GM21576 (cell line): ENCODE measurements at regions not wholly inside any gene's neighbourhood (a gene's known extent, or its start where the extent isn't known, plus 50 kb on each side); places are given as distances from the start of the nearest gene placed in this dataset.

ENCODE experiments used
- ATAC-seq: cut with Tn5 transposase; IDR thresholded peaks from one replicate; pipeline ENCODE4 v1.9.1; 2021; ENCODE audit warnings: mild to moderate bottlenecking, moderate library complexity; ENCODE audit not compliant: unreplicated experiment

DNA sequence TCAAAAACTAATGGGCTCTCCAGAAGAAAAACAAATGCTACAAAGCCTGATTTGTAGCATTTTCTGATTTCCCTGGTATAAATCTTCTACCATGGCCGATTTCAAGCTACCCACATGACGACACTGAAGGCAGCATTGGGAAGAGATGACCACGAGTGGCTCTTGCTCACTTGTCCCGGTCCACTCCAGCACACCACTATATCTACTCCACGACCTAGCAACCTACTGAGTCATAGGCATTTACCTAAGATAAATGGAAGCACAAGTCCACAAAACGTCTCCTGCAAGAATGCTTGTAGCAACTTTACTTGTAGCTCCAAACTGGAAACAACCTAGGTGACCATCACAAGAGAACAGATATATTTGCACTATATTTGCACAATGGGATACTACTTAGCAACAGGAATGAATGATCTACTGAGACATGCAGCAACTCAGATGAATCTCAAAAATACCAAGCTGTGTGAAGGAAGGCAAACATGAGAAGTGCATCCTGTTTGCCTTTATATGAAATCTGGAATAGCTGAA lies 60.8 kb upstream of the HES1 start:
- ATAC-seq: no peak

DNA sequence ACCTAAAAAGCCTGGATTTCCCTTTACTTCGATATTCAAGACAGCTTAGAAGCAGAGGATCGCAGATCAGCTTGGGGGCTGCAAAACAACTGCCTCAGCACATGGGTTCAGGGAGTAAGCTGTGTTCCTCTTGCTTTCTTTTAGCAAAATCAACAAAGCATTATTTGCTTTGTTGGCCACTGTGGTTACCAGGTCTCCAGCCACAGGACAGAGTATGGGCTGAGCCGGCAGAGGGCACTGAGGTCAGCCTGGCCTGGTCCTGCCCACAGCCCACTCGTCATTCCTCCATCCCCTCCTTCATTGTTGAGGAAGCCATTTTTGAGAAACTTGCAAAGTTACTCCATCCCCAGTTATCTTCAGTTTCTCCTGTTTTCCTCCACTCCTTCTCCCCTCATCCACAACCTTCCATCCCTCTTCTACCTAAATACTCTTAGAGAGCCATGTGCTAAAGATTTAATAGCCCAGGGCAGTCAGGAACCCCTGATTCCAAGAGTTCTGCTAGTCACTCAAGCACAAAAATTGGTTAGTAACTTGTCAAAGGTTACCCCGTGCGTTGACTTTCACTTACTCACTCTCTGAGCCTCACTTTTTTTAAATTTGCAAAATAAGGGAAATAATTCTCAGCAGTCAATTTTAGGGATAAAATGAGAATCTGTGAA lies 60.0 kb upstream of the HES1 start:
- no peak for ATAC-seq

DNA sequence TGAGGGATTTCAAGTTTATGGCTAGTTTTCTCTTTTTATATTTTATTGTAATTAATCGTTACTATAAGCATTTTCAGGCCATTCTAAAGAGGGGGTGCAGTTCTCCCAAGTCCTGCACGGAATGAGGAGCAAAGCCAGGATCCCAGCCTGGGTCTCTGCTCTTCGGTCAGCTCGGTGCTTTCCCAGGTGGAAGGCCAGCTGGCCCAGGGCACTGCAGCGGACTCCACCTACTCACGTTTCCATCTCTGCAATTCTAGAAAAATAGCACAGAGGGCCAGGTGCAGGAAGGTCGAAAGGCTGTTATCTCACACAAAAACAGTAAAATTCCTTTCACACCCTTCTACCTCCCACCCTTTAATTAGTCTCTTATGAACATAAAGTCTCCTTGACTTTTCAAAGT lies 59.5 kb upstream of the HES1 start:
- no peak for ATAC-seq

DNA sequence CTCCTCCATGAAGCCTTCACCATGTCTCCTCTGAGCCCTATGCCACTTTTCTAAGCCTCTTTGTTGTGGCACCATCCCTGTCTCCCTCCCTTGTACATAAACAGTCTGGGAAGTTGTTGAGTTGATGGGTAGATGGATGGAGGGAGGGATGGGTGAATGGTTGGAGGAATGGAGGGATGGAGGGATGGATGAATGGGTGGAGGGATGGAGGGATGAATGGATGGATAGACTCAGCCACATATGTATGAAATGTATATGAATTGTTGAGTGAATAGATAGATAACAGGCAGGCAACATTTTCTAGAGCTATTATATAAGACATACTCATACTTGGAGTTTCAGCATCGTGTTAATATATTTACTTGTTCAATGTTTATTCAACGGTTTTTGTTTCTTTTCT lies 58.3 kb upstream of the HES1 start:
- no peak for ATAC-seq

DNA sequence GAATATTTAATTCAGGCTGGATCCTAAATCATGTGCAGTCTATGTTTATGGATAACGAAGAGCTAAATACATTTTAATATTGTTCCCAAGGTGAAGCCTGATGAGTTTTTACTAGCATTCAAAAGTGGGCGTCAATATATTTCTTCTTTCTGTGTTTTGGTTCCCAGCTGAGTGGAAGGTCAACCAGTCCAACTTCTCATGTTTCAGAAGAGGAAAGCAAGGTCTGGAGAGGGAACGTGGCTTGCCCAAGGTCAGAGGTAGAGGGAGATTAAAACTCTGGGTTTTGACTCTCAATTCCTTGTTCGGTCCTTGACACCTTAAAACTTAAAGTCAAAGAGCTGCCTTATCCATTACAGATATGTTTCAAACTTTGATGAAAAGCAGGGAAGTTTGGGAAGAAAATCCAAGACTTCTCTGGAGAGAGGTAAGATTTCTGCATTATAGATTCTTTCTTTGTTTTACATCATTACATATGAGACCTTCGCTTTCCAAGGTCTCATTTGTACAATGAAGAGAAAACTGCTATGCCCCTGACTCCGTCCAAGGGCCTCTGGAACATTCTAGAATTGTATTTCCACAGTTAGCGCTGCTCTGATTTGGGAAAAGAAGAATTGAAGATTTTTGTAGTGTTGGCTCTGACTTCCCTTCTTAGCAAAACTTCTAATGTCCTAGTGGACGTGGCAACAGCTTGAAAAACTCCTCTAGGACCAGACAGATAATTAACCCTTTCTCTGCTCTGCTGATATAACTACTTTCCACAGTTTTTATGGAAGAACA lies 57.7 kb upstream of the HES1 start:
- ATAC-seq: no peak

DNA sequence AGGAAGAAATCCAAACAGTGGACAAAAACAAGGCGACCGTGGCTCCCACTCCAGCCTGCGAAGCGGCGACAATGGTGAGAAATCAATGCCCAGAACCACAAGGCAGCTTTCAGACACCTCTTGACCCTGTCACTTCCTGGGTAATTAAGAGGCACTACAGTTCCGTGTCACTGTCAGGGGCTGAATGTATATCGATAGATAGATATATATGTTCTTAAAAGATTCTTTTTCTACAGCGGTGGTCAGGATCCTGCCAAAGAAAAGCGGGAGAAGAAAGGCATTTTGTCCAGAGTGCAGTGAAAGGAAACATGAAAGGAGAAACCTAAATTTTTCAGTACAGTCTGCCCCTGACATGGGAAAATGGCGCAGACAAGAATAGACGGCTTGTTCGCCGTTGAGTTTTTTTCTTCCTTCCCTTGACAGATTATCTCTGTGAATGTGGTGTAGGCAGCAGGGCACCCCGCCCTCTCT lies 56.2 kb upstream of the HES1 start:
- ATAC-seq: no peak

DNA sequence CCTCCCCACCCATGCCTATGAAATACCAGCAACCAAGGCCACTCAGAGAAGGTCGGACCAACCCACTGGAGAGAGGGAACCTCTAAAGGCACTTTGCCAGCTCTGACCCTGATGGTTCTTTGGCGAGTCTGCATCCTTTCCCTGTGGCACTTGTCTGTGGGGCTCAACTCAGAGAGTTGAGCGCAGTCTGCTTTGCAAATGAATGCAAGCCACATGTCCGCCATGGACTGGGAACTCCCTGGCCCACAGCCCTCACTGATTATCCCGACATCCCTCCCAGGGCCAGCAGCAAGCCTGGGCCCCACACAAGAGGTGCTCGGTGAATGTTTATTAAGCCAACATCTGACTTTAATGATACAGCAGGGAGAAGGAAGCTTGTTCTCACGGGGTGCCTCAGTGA lies 55.5 kb upstream of the HES1 start:
- ATAC-seq: no peak

DNA sequence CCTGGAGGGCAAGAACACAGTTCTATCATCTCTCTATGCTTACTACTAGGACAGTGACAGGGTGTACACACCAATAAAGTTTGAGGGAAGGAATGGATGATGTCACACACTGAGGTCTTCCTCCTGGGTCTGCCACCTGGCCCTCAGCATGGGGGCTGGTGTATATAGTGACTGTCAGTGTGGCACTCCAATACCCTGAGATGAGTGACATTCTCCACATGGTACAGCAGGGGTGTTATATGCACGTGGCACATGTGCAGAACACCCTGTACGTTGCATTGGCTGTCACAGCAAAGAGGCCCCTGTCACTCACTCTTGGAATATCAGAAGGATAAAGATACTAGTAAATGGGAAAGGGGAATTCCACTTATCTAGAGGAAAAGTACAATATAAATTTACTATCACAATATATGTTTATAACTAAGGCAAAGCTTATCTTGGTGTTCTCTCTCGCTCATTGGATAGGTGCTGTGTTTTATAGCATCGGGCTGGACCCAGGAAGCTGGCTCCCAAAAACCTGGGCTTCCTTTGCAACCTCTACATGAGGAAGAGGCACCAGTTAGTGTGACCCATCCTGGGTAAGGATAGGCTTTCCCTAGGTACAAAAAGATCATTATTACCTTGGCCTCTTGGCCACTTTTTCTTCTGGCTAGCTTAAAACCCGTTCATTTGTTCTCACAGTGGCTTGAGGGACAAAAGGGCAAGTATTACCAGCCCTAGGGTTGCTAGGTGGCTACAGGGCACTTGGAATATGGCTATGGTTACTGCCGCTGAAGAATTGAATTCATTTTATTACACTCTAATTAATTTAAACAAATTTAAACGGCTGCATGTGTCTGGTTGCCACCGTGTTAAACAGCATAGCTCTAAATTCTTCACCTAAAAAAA lies 54.8 kb upstream of the HES1 start:
- ATAC-seq: no peak

DNA sequence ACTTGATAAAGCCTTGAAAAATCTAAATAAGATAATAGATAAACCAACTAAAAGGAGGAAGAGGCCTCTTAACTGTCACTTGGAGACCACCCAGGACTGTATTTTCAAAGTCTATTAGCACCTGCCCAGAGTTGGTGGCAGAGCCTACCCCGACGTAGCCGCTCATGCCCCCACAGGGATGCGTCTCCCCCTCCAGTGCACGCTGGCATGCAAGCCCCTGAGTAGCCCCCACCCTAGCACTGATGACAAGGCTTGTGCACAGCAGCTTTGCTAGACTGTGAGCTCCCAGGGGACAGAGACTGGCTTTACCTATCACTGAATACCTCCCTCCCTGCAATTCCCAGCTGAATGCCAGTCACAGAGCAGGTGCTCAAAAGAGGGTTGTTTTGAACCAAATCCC lies 54.1 kb upstream of the HES1 start:
- ATAC-seq: no peak

DNA sequence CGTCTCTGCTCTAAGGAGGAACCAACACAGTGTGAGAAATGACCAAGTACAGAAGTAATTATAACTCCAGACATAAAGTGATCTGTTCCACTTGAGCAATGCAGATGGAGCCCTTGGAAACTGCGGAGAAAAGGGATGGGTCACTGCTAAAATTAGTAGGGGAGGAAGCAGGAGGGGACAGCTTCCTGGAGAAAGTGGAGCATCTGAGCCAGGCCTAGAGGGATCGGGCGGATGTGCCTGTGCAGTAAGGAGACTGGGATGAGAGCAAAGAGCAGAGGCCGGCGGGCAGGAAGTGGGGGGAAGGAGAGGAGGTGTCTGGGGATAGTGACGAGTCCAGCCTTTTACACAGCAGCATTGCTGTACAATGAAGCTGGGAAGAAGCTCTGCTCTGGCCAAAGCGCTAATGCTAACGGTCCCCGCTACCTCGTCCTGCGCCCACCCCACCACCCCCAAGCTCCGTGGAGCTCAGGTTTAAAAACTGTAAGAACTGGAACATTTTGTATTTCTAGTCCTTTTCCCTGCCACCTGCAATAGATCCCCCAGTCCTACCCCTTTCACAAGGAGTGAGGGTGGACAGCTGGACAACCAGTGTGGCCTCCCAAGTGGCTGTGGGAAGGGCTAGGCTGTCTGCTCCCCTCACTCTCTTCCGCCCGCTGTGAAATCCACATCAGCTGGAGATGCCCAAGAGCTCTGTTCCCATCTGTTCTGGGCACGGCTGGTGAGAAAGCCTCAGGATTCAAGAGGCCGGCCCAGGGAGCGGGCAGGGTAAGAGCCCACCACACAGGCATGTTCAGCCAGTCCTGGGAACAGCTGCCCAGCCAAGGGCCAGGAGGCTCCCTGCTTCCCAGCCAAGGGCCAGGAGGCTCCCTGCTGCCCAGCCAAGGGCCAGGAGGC lies 53.0 kb upstream of the HES1 start:
- ATAC-seq: no peak

DNA sequence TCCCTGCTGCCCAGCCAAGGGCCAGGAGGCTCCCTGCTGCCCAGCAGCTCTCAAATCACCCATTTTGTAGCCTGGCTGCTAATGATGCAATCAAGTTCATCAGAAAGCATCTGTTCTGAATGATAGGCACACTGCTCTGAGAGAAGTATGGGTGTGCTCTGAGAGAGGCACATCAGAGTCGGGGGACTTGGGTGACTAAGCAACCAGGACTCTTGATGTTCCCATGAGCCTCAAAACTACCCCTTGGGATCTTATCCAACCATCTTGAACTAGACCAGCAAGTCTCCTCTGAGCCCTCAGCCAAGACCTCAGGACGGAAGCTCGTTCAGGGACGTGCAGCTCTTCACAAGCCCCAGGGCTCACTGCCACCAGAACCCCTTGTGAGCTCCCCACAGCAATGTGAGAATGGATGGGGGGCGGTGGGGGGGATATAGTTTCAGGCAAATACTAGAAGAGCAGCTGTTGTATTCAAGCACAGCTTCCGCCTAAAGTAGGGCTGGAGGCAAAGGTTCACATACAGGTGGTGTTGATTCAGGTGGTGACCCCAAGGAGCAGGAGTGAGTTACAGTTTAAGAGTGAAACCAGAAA lies 52.2 kb upstream of the HES1 start:
- ATAC-seq: peak; percentile 37

DNA sequence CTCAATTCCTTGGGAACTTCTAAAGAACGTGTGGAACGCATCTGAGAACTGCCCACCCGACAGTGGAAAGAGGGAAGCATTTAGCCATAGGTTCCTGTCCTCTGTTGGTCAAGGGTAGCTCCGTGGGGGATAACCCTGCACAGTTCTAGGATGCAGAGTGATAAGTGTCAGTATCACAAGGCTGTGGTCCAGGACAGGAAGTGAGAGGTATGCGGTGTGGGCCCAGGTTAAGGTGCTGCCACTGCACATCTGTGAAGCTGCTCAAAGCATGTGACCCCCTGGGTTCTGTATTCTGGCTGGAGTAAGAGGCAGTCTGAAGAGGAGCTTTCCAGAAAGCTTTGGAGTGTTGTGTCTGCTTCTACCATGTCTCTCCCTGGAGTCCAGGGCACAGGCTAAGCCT lies 51.7 kb upstream of the HES1 start:
- ATAC-seq: peak; percentile 96
